H1 (cell line): ENCODE measurements at regions not wholly inside any gene's neighbourhood (a gene's known extent, or its start where the extent isn't known, plus 50 kb on each side); places are given as distances from the start of the nearest gene placed in this dataset.

Experiments
- CTCF ChIA-PET: fragments of 300-600 bp; sonication (Branson Sonifier 250); formaldehyde crosslinking; loops from one replicate; lab custom pipeline; 2021; ENCODE audit not compliant: partially characterized antibody; lab: Charles Lee
- POLR2A ChIA-PET: fragments of 300-600 bp; sonication (Branson Sonifier 250); formaldehyde crosslinking; loops from one replicate; lab custom pipeline; 2021; ENCODE audit warnings: inconsistent platforms; ENCODE audit not compliant: partially characterized antibody; lab: Charles Lee
- DNase-seq, 2 experiments: peaks; one replicate each; pipeline versions ENCODE4 v3.0.0 to v3.0.0-alpha.2; 2010 to 2022; ENCODE audit warnings: low spot score in 2 of 2, low read depth in 1 of 2, mixed read lengths in 1 of 2
- FAIRE-seq: peaks from 2 replicates; lab custom pipeline; 2011; peaks lifted over from hg19 to GRCh38; lab: Jason Lieb, UNC
- H2AFZ ChIP-seq: 2 replicates; pipeline ENCODE4 v1.8.1; 2012; ENCODE audit warnings: low read length, inconsistent platforms
- H2AK5ac ChIP-seq: 2 replicates; pipeline ENCODE4 v1.6.1; 2013; ENCODE audit warnings: low read depth, low read length
- H2BK120ac ChIP-seq: replicated peaks from 2 replicates; pipeline ENCODE3; 2013; ENCODE audit warnings: low read depth, low read length, inconsistent platforms
- H2BK12ac ChIP-seq: 2 replicates; pipeline ENCODE4 v1.6.1; 2013; ENCODE audit warnings: low read depth, low read length
- H2BK15ac ChIP-seq: 2 replicates; pipeline ENCODE4 v1.6.1; 2013; ENCODE audit warnings: low read length
- H2BK20ac ChIP-seq: 2 replicates; pipeline ENCODE4 v1.6.1; 2013; ENCODE audit warnings: low read length
- H2BK5ac ChIP-seq: 2 replicates; pipeline ENCODE4 v1.6.1; 2013; ENCODE audit warnings: low read depth, low read length
- H3K14ac ChIP-seq: 2 replicates; pipeline ENCODE4 v1.6.1; 2013; ENCODE audit warnings: inconsistent platforms; ENCODE audit not compliant: insufficient read length
- H3K18ac ChIP-seq: 2 replicates; pipeline ENCODE4 v1.6.1; 2013; ENCODE audit warnings: low read length; ENCODE audit errors: extremely low read depth
- H3K23ac ChIP-seq: 2 replicates; pipeline ENCODE4 v1.6.1; 2013; ENCODE audit warnings: inconsistent platforms; ENCODE audit not compliant: insufficient read length
- H3K23me2 ChIP-seq: 2 replicates; pipeline ENCODE4 v1.6.1; 2013; ENCODE audit warnings: low read depth, low read length
- H3K27ac ChIP-seq: 2 replicates; pipeline ENCODE4 v1.6.1; 2011; ENCODE audit warnings: low read depth, low read length, inconsistent platforms
- H3K27me3 ChIP-seq, 4 experiments: replicated peaks in 1 of 4; 1 replicate in 1 of 4; 2 replicates in 3 of 4; pipeline versions ENCODE4 v1.6.1 to v1.8.1; 2011 to 2013; ENCODE audit warnings: low read length in 3 of 4, mild to moderate bottlenecking in 3 of 4, inconsistent platforms in 2 of 4, mixed read lengths in 2 of 4, moderate library complexity in 1 of 4; ENCODE audit not compliant: control insufficient read depth in 3 of 4, insufficient read depth in 3 of 4; ENCODE audit errors: extremely low read depth in 1 of 4
- H3K36me3 ChIP-seq, 4 experiments: 2 replicates each; pipeline versions ENCODE4 v1.6.1 to v1.8.1; 2011 to 2013; ENCODE audit warnings: mild to moderate bottlenecking in 4 of 4, low read length in 3 of 4, moderate library complexity in 2 of 4, control low read depth in 1 of 4, inconsistent platforms in 1 of 4; ENCODE audit not compliant: insufficient read depth in 4 of 4, control insufficient read depth in 2 of 4
- H3K4ac ChIP-seq: replicated peaks from 2 replicates; pipeline ENCODE3; 2013; ENCODE audit warnings: low read length, low read depth, mixed read lengths, inconsistent platforms; ENCODE audit not compliant: insufficient read length
- H3K4me1 ChIP-seq, 4 experiments: replicated peaks in 1 of 4; 1 replicate in 1 of 4; 2 replicates in 3 of 4; pipeline versions ENCODE4 v1.6.1 to v1.8.1; 2011 to 2013; ENCODE audit warnings: low read length in 3 of 4, inconsistent platforms in 2 of 4, mixed read lengths in 1 of 4; ENCODE audit not compliant: insufficient read depth in 4 of 4, control insufficient read depth in 3 of 4
- H3K4me2 ChIP-seq, 2 experiments: 2 replicates each; pipeline versions ENCODE4 v1.6.1 to v1.8.1; 2011 to 2013; ENCODE audit warnings: low read depth in 2 of 2, low read length in 2 of 2, control low read depth in 1 of 2, inconsistent platforms in 1 of 2, mild to moderate bottlenecking in 1 of 2; ENCODE audit not compliant: insufficient read depth in 1 of 2
- H3K4me3 ChIP-seq, 4 experiments: fragments of 200-600, 300-600 bp in 1 of 4; sonication (generic), shearing (Covaris generic), sonication (Bioruptor Twin) in 1 of 4; 2 replicates each; pipeline versions ENCODE4 v1.5.1 to v1.8.1; 2011 to 2016; ENCODE audit warnings: low read length in 4 of 4, low read depth in 3 of 4, control low read depth in 2 of 4, inconsistent platforms in 2 of 4, mild to moderate bottlenecking in 2 of 4, mixed read lengths in 1 of 4, moderate library complexity in 1 of 4; ENCODE audit not compliant: insufficient read depth in 2 of 4; ENCODE audit errors: extremely low read depth in 1 of 4
- H3K56ac ChIP-seq: replicated peaks from 2 replicates; pipeline ENCODE3; 2013; ENCODE audit warnings: low read depth, mild to moderate bottlenecking, mixed read lengths, low read length, inconsistent platforms; ENCODE audit not compliant: insufficient read length
- H3K79me1 ChIP-seq: 2 replicates; pipeline ENCODE4 v1.6.1; 2013; ENCODE audit warnings: low read depth, low read length, control low read depth
- H3K79me2 ChIP-seq, 2 experiments: 2 replicates each; pipeline versions ENCODE4 v1.6.1 to v1.8.1; 2012 to 2013; ENCODE audit warnings: low read length in 2 of 2, mild to moderate bottlenecking in 2 of 2, inconsistent platforms in 1 of 2; ENCODE audit not compliant: insufficient read depth in 2 of 2, control insufficient read depth in 1 of 2
- H3K9ac ChIP-seq, 4 experiments: replicated peaks in 1 of 4; 1 replicate in 1 of 4; 2 replicates in 3 of 4; pipeline versions ENCODE4 v1.6.1 to v1.8.1; 2011 to 2013; ENCODE audit warnings: low read depth in 3 of 4, low read length in 3 of 4, control low read depth in 2 of 4, mild to moderate bottlenecking in 2 of 4, moderate library complexity in 2 of 4, inconsistent platforms in 1 of 4; ENCODE audit errors: extremely low read depth in 1 of 4
- H3K9me3 ChIP-seq, 2 experiments: 2 replicates each; pipeline versions ENCODE4 v1.6.1 to v1.8.1; 2012 to 2013; ENCODE audit warnings: mild to moderate bottlenecking in 2 of 2, moderate library complexity in 2 of 2, control low read depth in 1 of 2, inconsistent platforms in 1 of 2, low read depth in 1 of 2, low read length in 1 of 2, mixed read lengths in 1 of 2; ENCODE audit not compliant: insufficient read depth in 2 of 2
- H4K20me1 ChIP-seq, 2 experiments: replicated peaks in 1 of 2; 2 replicates each; pipeline versions ENCODE3 to v1.8.1; 2011 to 2013; ENCODE audit warnings: inconsistent platforms in 2 of 2, low read length in 2 of 2, mild to moderate bottlenecking in 1 of 2; ENCODE audit not compliant: insufficient read depth in 2 of 2, control insufficient read depth in 1 of 2
- H4K5ac ChIP-seq: 2 replicates; pipeline ENCODE4 v1.6.1; 2013; ENCODE audit warnings: low read length, low read depth, mixed read lengths, inconsistent platforms; ENCODE audit not compliant: insufficient read length
- H4K8ac ChIP-seq: 2 replicates; pipeline ENCODE4 v1.8.0; 2013; ENCODE audit warnings: mild to moderate bottlenecking, moderate library complexity, low read length, inconsistent platforms; ENCODE audit not compliant: insufficient read depth; ENCODE audit errors: extremely low read depth
- H4K91ac ChIP-seq: replicated peaks from 2 replicates; pipeline ENCODE3; 2013; ENCODE audit warnings: low read length, mixed read lengths, inconsistent platforms; ENCODE audit not compliant: insufficient read length
- ASH2L ChIP-seq: fragments of 200-600, 300-600 bp; sonication (generic); IDR thresholded peaks from one replicate; pipeline ENCODE4 v1.7.1; 2017; ENCODE audit warnings: low read length
- CHD2 ChIP-seq: IDR thresholded peaks from 2 replicates; pipeline ENCODE4 v1.6.1; 2012; ENCODE audit warnings: low read length, improper control_type of control experiment
- EP300 ChIP-seq, 2 experiments: IDR thresholded peaks; 1 replicate in 1 of 2; 2 replicates in 1 of 2; pipeline ENCODE4 v1.6.1; 2011 to 2012; ENCODE audit warnings: low read depth in 2 of 2, low read length in 2 of 2, mild to moderate bottlenecking in 2 of 2, borderline replicate concordance in 1 of 2, inconsistent platforms in 1 of 2, moderate library complexity in 1 of 2
- GTF2F1 ChIP-seq: IDR thresholded peaks from 2 replicates; pipeline ENCODE4 v1.6.1; 2012; ENCODE audit warnings: low read depth, low read length, improper control_type of control experiment, borderline replicate concordance
- HDAC6 ChIP-seq: IDR thresholded peaks from one replicate; pipeline ENCODE4 v1.7.1; 2012; ENCODE audit warnings: low read depth, mild to moderate bottlenecking, inconsistent platforms, low read length, moderate library complexity
- JUN ChIP-seq: IDR thresholded peaks from 2 replicates; pipeline ENCODE4 v1.6.1; 2011; ENCODE audit warnings: low read depth, mild to moderate bottlenecking, improper control_type of control experiment, low read length
- PHF8 ChIP-seq: fragments of 200-600 bp; sonication (generic); conservative IDR thresholded peaks from 2 replicates; pipeline ENCODE4 v1.7.1; 2012; ENCODE audit warnings: low read depth, mild to moderate bottlenecking, inconsistent platforms, low read length, moderate library complexity
- POLR2AphosphoS5 ChIP-seq: IDR thresholded peaks from 2 replicates; pipeline ENCODE4 v1.6.1; 2011; ENCODE audit warnings: low read depth, low read length
- RAD21 ChIP-seq, 2 experiments: IDR thresholded peaks in 1 of 2; conservative IDR thresholded peaks in 1 of 2; 2 replicates each; pipeline ENCODE4 v1.6.1; 2011; ENCODE audit warnings: low read depth in 2 of 2, low read length in 2 of 2, improper control_type of control experiment in 1 of 2, inconsistent platforms in 1 of 2, mild to moderate bottlenecking in 1 of 2, moderate library complexity in 1 of 2
- RBBP5 ChIP-seq: IDR thresholded peaks from 2 replicates; pipeline ENCODE4 v1.7.1; 2012; ENCODE audit warnings: low read depth, mild to moderate bottlenecking, inconsistent platforms, low read length, moderate library complexity, borderline replicate concordance
- SRF ChIP-seq: IDR thresholded peaks from 2 replicates; pipeline ENCODE4 v1.6.1; 2011; ENCODE audit warnings: mild to moderate bottlenecking, low read depth, low read length, moderate library complexity
- TAF1 ChIP-seq: IDR thresholded peaks from 2 replicates; pipeline ENCODE4 v1.6.1; 2011; ENCODE audit warnings: mild to moderate bottlenecking, low read depth, low read length
- TBP ChIP-seq: IDR thresholded peaks from 2 replicates; pipeline ENCODE4 v1.6.1; 2011; ENCODE audit warnings: low read depth, low read length, improper control_type of control experiment
- TCF12 ChIP-seq: IDR thresholded peaks from 2 replicates; pipeline ENCODE4 v1.6.1; 2011; ENCODE audit warnings: low read depth, mild to moderate bottlenecking, low read length
- YY1 ChIP-seq: IDR thresholded peaks from 2 replicates; pipeline ENCODE4 v1.6.1; 2011; ENCODE audit warnings: low read depth, mild to moderate bottlenecking, low read length
- WGBS, 2 experiments: shearing (Covaris generic) in 1 of 2; methylation state at CpG; one replicate each; pipeline versions ENCODE4 v1.1.6 to v1.1.7; 2013 to 2015; ENCODE audit warnings: low lambda C conversion rate in 2 of 2, mixed read lengths in 2 of 2, inconsistent platforms in 1 of 2, low coverage in 1 of 2, missing lambda C conversion rate in 1 of 2; ENCODE audit not compliant: insufficient replicate concordance in 2 of 2, insufficient coverage in 1 of 2, insufficient read length in 1 of 2; ENCODE audit errors: extremely low coverage in 1 of 2, missing lambda C conversion rate in 1 of 2; 5-methylcytosine and 5-hydroxymethylcytosine counted together

GRCh38 chr5:23072179-23072578 lies 219.0 kb upstream of the CDH12 start:
- Histone ChIP-seq H2BK120ac (no peak overlapping the region), H3K27me3 (peaks cover 0 to 1% (median 0%) of the 10 kb centered on the region in 4 experiments; a peak in 1 of 7 replicates), H3K4me1 (no peaks in the 10 kb centered on the region), H2AK5ac (no peak overlapping the region), H2BK15ac (no peak overlapping the region), H4K20me1 (no peaks in the 10 kb centered on the region), H3K79me1 (no peaks in the 10 kb centered on the region), H4K5ac (no peak overlapping the region), H3K18ac (no peak overlapping the region), H3K4me2 (no peak overlapping the region), H3K9me3 (no peaks in the 10 kb centered on the region), H3K23me2 (no peaks in the 10 kb centered on the region), H3K27ac (no peak overlapping the region), H3K36me3 (no peaks in the 10 kb centered on the region), H4K91ac (no peak overlapping the region), H2AFZ (no peak overlapping the region), H3K79me2 (no peaks in the 10 kb centered on the region), H3K4me3 (no peak overlapping the region), H3K14ac (no peak overlapping the region), H3K56ac (no peak overlapping the region), H3K9ac (no peak overlapping the region), H2BK20ac (no peak overlapping the region), H3K4ac (no peak overlapping the region), H4K8ac (no peak overlapping the region), H3K23ac (no peak overlapping the region), H2BK12ac (no peak overlapping the region), H2BK5ac (no peak overlapping the region)
- no peak for DNase-seq
- TF ChIP-seq JUN (no peak), YY1 (no peak), GTF2F1 (no peak), SRF (no peak), PHF8 (no peak), TAF1 (no peak), HDAC6 (no peak), RBBP5 (no peak), CHD2 (no peak), POLR2AphosphoS5 (no peak), RAD21 (IDR thresholded peaks at IDR 0.05 in 1 of 2, conservative IDR thresholded peaks at IDR 0.05 in 1 of 2; ENCODE audit: low read depth in 2 of 2, low read length in 2 of 2) (no peak), ASH2L (no peak), TCF12 (no peak), TBP (no peak), EP300 (IDR thresholded peaks at IDR 0.05; ENCODE audit: borderline replicate concordance in 1 of 2, low read depth in 2 of 2, low read length in 2 of 2) (no peak)
- no peak for FAIRE-seq
- WGBS, 2 experiments, result 91% methylated on average over 2 of the region's 2 CpGs; no CpG with 5 or more reads in 1 of the 2 experiments
- CTCF ChIA-PET, result interaction anchor here (0.7 to 1.3 kb wide), 2 partner anchors 10 to 1053 kb away, joined by 3 read pairs; no protein-coding TSS in a partner anchor
- POLR2A ChIA-PET, result no interaction called here
